Karpas-422 (cell line): ENCODE measurements at regions not wholly inside any gene's neighbourhood (a gene's known extent, or its start where the extent isn't known, plus 50 kb on each side); places are given as distances from the start of the nearest gene placed in this dataset.

Experiments used
- DNase-seq: peaks from one replicate; pipeline ENCODE4 v3.0.0-alpha.2; 2015
- H2AFZ ChIP-seq: fragments of 200-600 bp; sonication (generic); 2 replicates; pipeline ENCODE4 v1.6.1; 2014; ENCODE audit warnings: antibody characterized with exemption, low read length, mixed read lengths
- H3K27ac ChIP-seq: fragments of 200-600 bp; sonication (generic); 2 replicates; pipeline ENCODE4 v1.5.1; 2014; ENCODE audit warnings: mild to moderate bottlenecking, low read length, moderate library complexity
- H3K27me3 ChIP-seq: fragments of 200-600 bp; sonication (generic); 2 replicates; pipeline ENCODE4 v1.6.1; 2014; ENCODE audit warnings: low read length, mixed read lengths
- H3K36me3 ChIP-seq: fragments of 200-600 bp; sonication (generic); 2 replicates; pipeline ENCODE4 v1.6.1; 2014; ENCODE audit warnings: low read length, mixed read lengths; ENCODE audit not compliant: insufficient read depth
- H3K4me1 ChIP-seq: fragments of 200-600 bp; sonication (generic); 2 replicates; pipeline ENCODE4 v1.6.1; 2014; ENCODE audit warnings: mild to moderate bottlenecking, low read length, mixed read lengths
- H3K4me2 ChIP-seq: fragments of 200-600 bp; sonication (generic); 2 replicates; pipeline ENCODE4 v1.6.1; 2014; ENCODE audit warnings: low read length, low read depth, mild to moderate bottlenecking; ENCODE audit not compliant: poor library complexity, severe bottlenecking
- H3K4me3 ChIP-seq: fragments of 200-600 bp; sonication (generic); 2 replicates; pipeline ENCODE4 v1.5.1; 2014; ENCODE audit warnings: mild to moderate bottlenecking, antibody characterized with exemption, low read length, mixed read lengths
- H3K79me2 ChIP-seq: fragments of 200-600 bp; sonication (generic); 2 replicates; pipeline ENCODE4 v1.6.1; 2014; ENCODE audit warnings: mild to moderate bottlenecking, low read length, mixed read lengths
- H3K9ac ChIP-seq: fragments of 200-600 bp; sonication (generic); 2 replicates; pipeline ENCODE4 v1.6.0; 2014; ENCODE audit warnings: low read length
- H3K9me2 ChIP-seq: fragments of 200-600 bp; sonication (generic), shearing (Covaris generic); replicated peaks from 2 replicates; pipeline ENCODE4 v1.6.0; 2014; ENCODE audit warnings: mild to moderate bottlenecking, low read length, moderate library complexity; ENCODE audit not compliant: insufficient read depth
- H3K9me3 ChIP-seq: fragments of 300-700, 200-600 bp; sonication (generic); 2 replicates; pipeline ENCODE4 v1.6.1; 2014; ENCODE audit warnings: low read length, mixed read lengths
- H4K20me1 ChIP-seq: fragments of 200-600 bp; sonication (generic); 2 replicates; pipeline ENCODE4 v1.6.1; 2014; ENCODE audit warnings: mild to moderate bottlenecking, antibody characterized with exemption, low read length, low read depth; ENCODE audit not compliant: insufficient read depth

GRCh38 chr14:53570411-53571387 is 385.9 kb downstream of the BMP4 start:
- Histone ChIP-seq H3K79me2 (no peaks in the 10 kb centered on the region), H3K4me1 (no peaks in the 10 kb centered on the region), H3K27ac (no peak overlapping the region), H3K9me2 (no peaks in the 10 kb centered on the region), H4K20me1 (no peaks in the 10 kb centered on the region), H3K4me2 (no peak overlapping the region), H3K9me3 (no peaks in the 10 kb centered on the region), H3K27me3 (no peaks in the 10 kb centered on the region), H3K4me3 (no peak overlapping the region), H3K9ac (no peak overlapping the region), H2AFZ (no peak overlapping the region), H3K36me3 (no peaks in the 10 kb centered on the region)
- DNase-seq: no peak

GRCh38 chr14:53569446-53569845 is 387.2 kb downstream of the BMP4 start:
- Histone ChIP-seq H3K9ac (no peak overlapping the region), H4K20me1 (no peaks in the 10 kb centered on the region), H3K4me1 (no peaks in the 10 kb centered on the region), H2AFZ (no peak overlapping the region), H3K9me2 (0 out of 2 replicates have a peak, but pooled peaks cover 2% of the 10 kb centered on the region), H3K4me3 (no peak overlapping the region), H3K4me2 (no peak overlapping the region), H3K9me3 (no peaks in the 10 kb centered on the region), H3K27me3 (no peaks in the 10 kb centered on the region), H3K36me3 (no peaks in the 10 kb centered on the region), H3K79me2 (no peaks in the 10 kb centered on the region), H3K27ac (no peak overlapping the region)
- DNase-seq: no peak

DNA sequence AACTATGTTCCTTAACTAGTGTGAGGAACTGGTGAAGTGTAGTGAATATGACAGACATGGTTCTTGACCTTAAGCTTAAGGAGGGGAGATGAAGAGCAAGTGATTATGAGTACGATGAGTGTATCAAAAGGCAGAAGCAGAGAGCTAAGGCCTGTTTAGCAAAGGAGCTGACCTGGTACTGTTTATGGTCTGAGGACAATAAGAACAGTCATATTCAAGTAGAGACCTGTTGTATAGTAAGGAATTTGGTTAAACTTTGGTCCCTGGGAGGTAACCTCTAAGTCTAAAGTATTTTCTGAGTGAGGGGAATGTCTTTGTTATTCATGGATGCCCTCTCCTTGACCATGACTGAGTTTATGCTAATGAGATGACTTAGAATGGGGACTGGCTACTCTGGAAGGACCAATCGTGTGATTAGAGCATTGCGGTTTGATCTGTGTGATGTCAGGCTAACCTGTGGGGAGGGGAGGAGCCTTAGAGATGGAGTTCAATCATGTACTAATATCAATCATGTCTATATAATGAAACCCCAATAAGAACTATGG is 389.3 kb downstream of the BMP4 start:
- 0 out of 2 replicates have a peak, but pooled peaks cover 3% of the 10 kb centered on the region for H3K9me2 ChIP-seq

GRCh38 chr14:53564870-53565269 is 391.8 kb downstream of the BMP4 start:
- Histone ChIP-seq H3K9me2 (0 out of 2 replicates have a peak, but pooled peaks cover 3% of the 10 kb centered on the region), H3K4me2 (no peak overlapping the region), H3K36me3 (no peaks in the 10 kb centered on the region), H3K27ac (no peak overlapping the region), H3K4me3 (no peak overlapping the region), H4K20me1 (no peaks in the 10 kb centered on the region), H3K4me1 (no peaks in the 10 kb centered on the region), H3K9me3 (no peaks in the 10 kb centered on the region), H3K27me3 (no peaks in the 10 kb centered on the region; the same call in 1 of the 2 replicates), H3K9ac (no peak overlapping the region), H3K79me2 (no peaks in the 10 kb centered on the region), H2AFZ (no peak overlapping the region)
- DNase-seq: no peak

More for the DNA sequence above, 389.3 kb downstream of the BMP4 start:
- Histone ChIP-seq H3K4me3 (no peak overlapping the region), H3K79me2 (no peaks in the 10 kb centered on the region), H3K9me3 (no peaks in the 10 kb centered on the region), H3K27ac (no peak overlapping the region), H3K4me1 (no peaks in the 10 kb centered on the region), H4K20me1 (no peaks in the 10 kb centered on the region), H3K9ac (no peak overlapping the region), H2AFZ (no peak overlapping the region), H3K27me3 (no peaks in the 10 kb centered on the region), H3K36me3 (no peaks in the 10 kb centered on the region), H3K4me2 (no peak overlapping the region)
- DNase-seq: no peak

DNA sequence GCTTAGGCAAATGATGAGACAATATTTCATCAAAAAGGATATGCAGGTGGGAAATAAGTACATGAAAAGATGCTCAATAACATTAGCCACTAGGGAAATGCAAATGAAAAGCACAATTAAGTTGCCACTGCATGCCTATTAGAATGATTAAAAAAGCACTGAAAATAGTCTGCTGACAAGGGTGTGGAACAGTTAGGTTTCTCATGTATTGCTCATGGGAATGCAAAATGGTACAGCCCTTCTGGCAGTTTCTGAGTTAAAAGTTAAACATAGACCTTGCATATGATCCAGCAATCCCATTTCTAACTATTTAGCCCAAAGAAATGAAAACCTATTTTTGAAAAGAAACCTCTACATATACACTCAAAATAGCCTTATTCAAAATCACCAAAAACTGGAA is 393.0 kb downstream of the BMP4 start:
- Histone ChIP-seq H3K36me3 (no peaks in the 10 kb centered on the region), H3K4me3 (no peak overlapping the region), H3K9me3 (no peaks in the 10 kb centered on the region), H3K79me2 (no peaks in the 10 kb centered on the region), H3K4me2 (no peak overlapping the region), H3K27me3 (no peaks in the 10 kb centered on the region; the same call in 1 of the 2 replicates), H3K27ac (no peak overlapping the region), H4K20me1 (no peaks in the 10 kb centered on the region), H3K9ac (no peak overlapping the region), H3K9me2 (0 out of 2 replicates have a peak, but pooled peaks cover 3% of the 10 kb centered on the region), H3K4me1 (no peaks in the 10 kb centered on the region), H2AFZ (no peak overlapping the region)
- no peak for DNase-seq

DNA sequence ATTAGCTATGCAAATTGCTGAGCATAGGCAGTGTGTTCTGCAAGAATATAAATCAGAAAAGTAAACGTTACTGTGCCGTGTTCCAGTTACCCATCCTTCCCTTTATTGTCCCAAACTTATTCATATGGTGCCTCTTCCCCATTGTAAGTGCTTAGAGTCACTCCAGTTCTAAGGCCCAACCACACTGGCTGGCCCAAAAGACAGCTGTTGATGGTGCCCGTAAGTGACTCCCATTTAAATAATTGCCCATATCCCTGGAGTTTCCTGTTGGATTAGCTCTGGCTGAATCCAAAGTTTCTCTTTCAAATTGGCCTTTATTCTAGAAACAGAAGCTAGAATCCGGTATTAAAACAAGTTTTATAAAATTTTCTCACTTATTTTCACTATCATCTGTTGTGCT is 400.1 kb upstream of the DDHD1 start:
- Histone ChIP-seq H3K4me3 (no peak overlapping the region), H3K27ac (no peak overlapping the region), H3K36me3 (no peaks in the 10 kb centered on the region), H3K4me1 (no peaks in the 10 kb centered on the region), H2AFZ (no peak overlapping the region), H3K79me2 (no peaks in the 10 kb centered on the region), H3K9me3 (no peaks in the 10 kb centered on the region), H4K20me1 (no peaks in the 10 kb centered on the region), H3K4me2 (no peak overlapping the region), H3K27me3 (0 out of 2 replicates have a peak, but pooled peaks cover 3% of the 10 kb centered on the region), H3K9me2 (no peaks in the 10 kb centered on the region), H3K9ac (no peak overlapping the region)
- DNase-seq: no peak

DNA sequence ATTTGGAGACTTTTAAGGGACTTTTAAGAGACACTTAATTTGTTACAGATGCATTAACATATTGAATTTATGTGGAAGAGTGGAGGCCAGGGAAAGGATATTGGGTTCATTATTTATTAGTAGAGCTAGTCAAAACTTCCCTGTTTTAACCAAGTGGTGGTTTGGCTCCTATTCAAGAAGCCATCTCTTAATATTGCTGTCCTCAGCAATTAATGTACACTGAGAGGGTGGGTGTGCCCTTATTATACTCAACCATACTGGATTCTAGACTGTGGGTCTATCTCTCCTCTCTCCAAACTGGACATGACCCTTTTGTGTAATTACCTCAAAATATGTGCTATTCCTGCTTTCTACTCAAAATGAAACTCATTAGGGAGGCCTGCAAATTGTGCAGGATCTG is 398.7 kb upstream of the DDHD1 start:
- Histone ChIP-seq H3K27me3 (0 out of 2 replicates have a peak, but pooled peaks cover 3% of the 10 kb centered on the region), H3K4me2 (no peak overlapping the region), H3K79me2 (no peaks in the 10 kb centered on the region), H3K9ac (no peak overlapping the region), H2AFZ (no peak overlapping the region), H3K9me2 (no peaks in the 10 kb centered on the region), H3K36me3 (no peaks in the 10 kb centered on the region), H3K4me3 (no peak overlapping the region), H3K27ac (no peak overlapping the region), H3K9me3 (no peaks in the 10 kb centered on the region), H3K4me1 (no peaks in the 10 kb centered on the region), H4K20me1 (no peaks in the 10 kb centered on the region)
- DNase-seq: no peak

DNA sequence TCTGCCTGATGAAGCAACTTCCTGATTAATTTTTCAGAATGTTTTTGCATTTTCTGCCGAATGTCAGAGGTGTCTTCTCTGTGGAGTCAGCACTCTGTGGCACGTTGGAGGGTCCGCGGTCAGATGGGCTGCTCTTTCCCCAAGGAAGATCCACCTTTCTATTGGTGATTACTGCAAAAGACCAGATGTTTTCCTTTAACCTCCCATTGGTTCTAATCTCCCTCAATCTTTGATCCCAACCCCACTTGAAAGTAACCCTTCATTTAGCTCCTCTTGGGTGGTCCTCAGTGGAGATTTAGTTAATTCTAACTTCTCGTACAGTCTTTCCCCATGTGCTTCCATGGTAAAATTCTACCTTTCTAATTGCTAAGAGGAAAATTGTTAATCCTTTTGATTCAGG is 397.7 kb upstream of the DDHD1 start:
- no peaks in the 10 kb centered on the region for H3K36me3 ChIP-seq
- no peak overlapping the region for H3K9ac ChIP-seq
- H3K4me1 ChIP-seq: no peaks in the 10 kb centered on the region
- H3K9me3 ChIP-seq: no peaks in the 10 kb centered on the region
- no peak overlapping the region for H3K4me3 ChIP-seq
- 0 out of 2 replicates have a peak, but pooled peaks cover 3% of the 10 kb centered on the region for H3K27me3 ChIP-seq
- no peak for DNase-seq
- H4K20me1 ChIP-seq: no peaks in the 10 kb centered on the region
- no peaks in the 10 kb centered on the region for H3K9me2 ChIP-seq
- H3K27ac ChIP-seq: no peak overlapping the region
- H3K4me2 ChIP-seq: no peak overlapping the region
- H2AFZ ChIP-seq: no peak overlapping the region
- no peaks in the 10 kb centered on the region for H3K79me2 ChIP-seq
